ENCODE measurements at regions not wholly inside any gene's neighbourhood (a gene's known extent, or its start where the extent isn't known, plus 50 kb on each side); places are given as distances from the start of the nearest gene placed in this dataset.

DNA sequence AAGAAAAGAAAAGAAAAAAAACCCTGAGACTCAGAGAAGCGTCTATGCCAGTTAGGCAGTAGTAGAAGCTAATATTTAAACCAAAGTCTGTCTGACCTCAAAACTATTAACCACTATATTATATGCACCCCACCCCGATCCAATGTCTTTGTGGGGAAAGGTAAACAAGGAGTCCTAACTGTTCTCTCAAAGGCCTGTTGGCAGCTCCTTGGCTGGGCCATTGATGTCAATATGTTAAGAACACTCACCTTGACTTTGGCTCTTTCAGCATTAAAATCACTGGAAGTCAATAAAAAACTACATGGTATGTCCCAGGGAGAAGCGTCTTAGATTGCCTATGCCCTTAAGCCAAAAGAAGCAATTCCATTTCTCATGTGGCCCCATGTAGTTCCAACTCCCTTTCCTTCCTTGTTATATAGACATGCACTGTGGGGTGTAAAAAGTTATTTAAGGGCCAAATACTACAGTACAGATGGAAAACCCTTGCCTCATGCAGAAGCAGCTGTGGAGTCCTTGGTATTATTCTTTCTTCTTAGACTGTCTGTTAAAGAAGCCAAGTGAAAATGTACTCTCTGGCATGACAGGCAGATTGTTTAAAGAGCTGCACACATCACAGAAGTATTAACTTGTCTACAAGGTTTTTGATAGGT lies 308.6 kb upstream of the RPS23 start:
- no peak for TF ChIP-seq POLR2A (IDR thresholded peaks at IDR 0.05)
- no peak for TF ChIP-seq POLR2AphosphoS5 (IDR thresholded peaks at IDR 0.05)
